OCI-LY1 (cell line): ENCODE measurements at regions not wholly inside any gene's neighbourhood (a gene's known extent, or its start where the extent isn't known, plus 50 kb on each side); places are given as distances from the start of the nearest gene placed in this dataset.

ENCODE experiments used
- H2AFZ ChIP-seq: fragments of 200-600 bp; sonication (generic), shearing (Covaris generic); 2 replicates; pipeline ENCODE4 v1.6.0; 2014; ENCODE audit warnings: antibody characterized with exemption, mild to moderate bottlenecking, low read length
- H3F3A ChIP-seq: fragments of 200-600 bp; sonication (generic), shearing (Covaris generic); 2 replicates; pipeline ENCODE4 v1.6.0; 2014; ENCODE audit warnings: mild to moderate bottlenecking, antibody characterized with exemption, low read length, moderate library complexity; ENCODE audit not compliant: insufficient read depth
- H3K27ac ChIP-seq: fragments of 200-600 bp; sonication (generic); 2 replicates; pipeline ENCODE4 v1.5.1; 2014; ENCODE audit warnings: low read length, mixed run types, mild to moderate bottlenecking, low read depth; ENCODE audit not compliant: poor library complexity, severe bottlenecking
- H3K27me3 ChIP-seq: fragments of 200-600 bp; sonication (generic); 2 replicates; pipeline ENCODE4 v1.6.0; 2014; ENCODE audit warnings: antibody characterized with exemption, mild to moderate bottlenecking, low read length, moderate library complexity; ENCODE audit not compliant: insufficient read depth
- H3K36me3 ChIP-seq: fragments of 200-600 bp; sonication (generic); 2 replicates; pipeline ENCODE4 v1.6.1; 2014; ENCODE audit warnings: mild to moderate bottlenecking, antibody characterized with exemption, low read length, moderate library complexity, mixed read lengths; ENCODE audit not compliant: insufficient read depth
- H3K4me1 ChIP-seq: fragments of 200-600 bp; sonication (generic); 2 replicates; pipeline ENCODE4 v1.5.1; 2014; ENCODE audit warnings: mild to moderate bottlenecking, low read length, moderate library complexity; ENCODE audit not compliant: insufficient read depth, severe bottlenecking
- H3K4me2 ChIP-seq: fragments of 200-600 bp; sonication (generic), shearing (Covaris generic); 2 replicates; pipeline ENCODE4 v1.6.1; 2014; ENCODE audit warnings: low read length
- H3K4me3 ChIP-seq: fragments of 200-600 bp; sonication (generic); 2 replicates; pipeline ENCODE4 v1.5.1; 2014; ENCODE audit warnings: low read length, low read depth, mild to moderate bottlenecking, mixed read lengths; ENCODE audit not compliant: poor library complexity, severe bottlenecking
- H3K79me2 ChIP-seq: fragments of 200-600 bp; shearing (Covaris generic); 2 replicates; pipeline ENCODE4 v1.6.1; 2016; ENCODE audit warnings: mixed run types, low read length, mixed read lengths; ENCODE audit not compliant: insufficient read depth
- H3K9ac ChIP-seq: fragments of 200-600 bp; sonication (generic), shearing (Covaris generic); 2 replicates; pipeline ENCODE4 v1.6.1; 2014; ENCODE audit warnings: mild to moderate bottlenecking, low read length, mixed read lengths
- H3K9me2 ChIP-seq: fragments of 200-600 bp; sonication (generic), shearing (Covaris generic); 2 replicates; pipeline ENCODE4 v1.6.1; 2014; ENCODE audit warnings: low read depth, mild to moderate bottlenecking, low read length, mixed read lengths
- H3K9me3 ChIP-seq: fragments of 200-600 bp; shearing (Covaris generic); 2 replicates; pipeline ENCODE4 v1.6.1; 2014; ENCODE audit warnings: low read length, mixed read lengths
- H4K20me1 ChIP-seq: fragments of 200-600 bp; sonication (generic), shearing (Covaris generic); 2 replicates; pipeline ENCODE4 v1.6.0; 2016; ENCODE audit warnings: mild to moderate bottlenecking, low read length; ENCODE audit not compliant: insufficient read depth
- EZH2 ChIP-seq: fragments of 200-600 bp; sonication (generic), shearing (Covaris generic); IDR thresholded peaks from 2 replicates; pipeline ENCODE4 v1.8.0; 2017; ENCODE audit warnings: borderline replicate concordance, mixed run types, mild to moderate bottlenecking, antibody characterized with exemption, low read length, moderate library complexity, mixed read lengths
- TF ChIP-seq, protein P1 (sequence below): fragments of 200-600 bp; sonication (generic), shearing (Covaris generic); IDR thresholded peaks from 2 replicates; pipeline ENCODE4 v1.5.1; 2017; ENCODE audit warnings: mild to moderate bottlenecking, antibody characterized with exemption, low read length, moderate library complexity, mixed read lengths

- Histone ChIP-seq H3K4me1 (peaks cover 30% of the 10 kb centered on the region), H3K9me2 (no peaks in the 10 kb centered on the region), H3K27me3 (no peaks in the 10 kb centered on the region), H3K79me2 (no peaks in the 10 kb centered on the region), H3K36me3 (no peaks in the 10 kb centered on the region), H3K4me2 (no peak overlapping the region), H3K4me3 (no peak overlapping the region), H3K27ac (no peak overlapping the region), H4K20me1 (no peaks in the 10 kb centered on the region), H3K9me3 (no peaks in the 10 kb centered on the region), H2AFZ (no peak overlapping the region), H3F3A (no peaks in the 10 kb centered on the region), H3K9ac (no peak overlapping the region)
- no peak for TF ChIP-seq EZH2
- TF ChIP-seq, protein P1, sequence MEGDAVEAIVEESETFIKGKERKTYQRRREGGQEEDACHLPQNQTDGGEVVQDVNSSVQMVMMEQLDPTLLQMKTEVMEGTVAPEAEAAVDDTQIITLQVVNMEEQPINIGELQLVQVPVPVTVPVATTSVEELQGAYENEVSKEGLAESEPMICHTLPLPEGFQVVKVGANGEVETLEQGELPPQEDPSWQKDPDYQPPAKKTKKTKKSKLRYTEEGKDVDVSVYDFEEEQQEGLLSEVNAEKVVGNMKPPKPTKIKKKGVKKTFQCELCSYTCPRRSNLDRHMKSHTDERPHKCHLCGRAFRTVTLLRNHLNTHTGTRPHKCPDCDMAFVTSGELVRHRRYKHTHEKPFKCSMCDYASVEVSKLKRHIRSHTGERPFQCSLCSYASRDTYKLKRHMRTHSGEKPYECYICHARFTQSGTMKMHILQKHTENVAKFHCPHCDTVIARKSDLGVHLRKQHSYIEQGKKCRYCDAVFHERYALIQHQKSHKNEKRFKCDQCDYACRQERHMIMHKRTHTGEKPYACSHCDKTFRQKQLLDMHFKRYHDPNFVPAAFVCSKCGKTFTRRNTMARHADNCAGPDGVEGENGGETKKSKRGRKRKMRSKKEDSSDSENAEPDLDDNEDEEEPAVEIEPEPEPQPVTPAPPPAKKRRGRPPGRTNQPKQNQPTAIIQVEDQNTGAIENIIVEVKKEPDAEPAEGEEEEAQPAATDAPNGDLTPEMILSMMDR: no peak
Observed at GRCh38 chr3:187568171-187568570, 102.0 kb downstream of the SST start.

- no peaks in the 10 kb centered on the region for H3K27me3 ChIP-seq
- no peaks in the 10 kb centered on the region for H3K9me3 ChIP-seq
- no peaks in the 10 kb centered on the region for H4K20me1 ChIP-seq
- no peak overlapping the region for H3K9ac ChIP-seq
- peaks cover 25% of the 10 kb centered on the region for H3K4me1 ChIP-seq
- no peak overlapping the region for H2AFZ ChIP-seq
- H3K27ac ChIP-seq: no peak overlapping the region
- TF ChIP-seq, protein P1: no peak
- no peak for TF ChIP-seq EZH2
- no peak overlapping the region for H3K4me2 ChIP-seq
- no peaks in the 10 kb centered on the region for H3K36me3 ChIP-seq
- H3K9me2 ChIP-seq: no peaks in the 10 kb centered on the region
- H3F3A ChIP-seq: no peaks in the 10 kb centered on the region
- H3K4me3 ChIP-seq: no peak overlapping the region
- no peaks in the 10 kb centered on the region for H3K79me2 ChIP-seq
Observed at GRCh38 chr3:187567661-187568121, 102.5 kb downstream of the SST start.

DNA sequence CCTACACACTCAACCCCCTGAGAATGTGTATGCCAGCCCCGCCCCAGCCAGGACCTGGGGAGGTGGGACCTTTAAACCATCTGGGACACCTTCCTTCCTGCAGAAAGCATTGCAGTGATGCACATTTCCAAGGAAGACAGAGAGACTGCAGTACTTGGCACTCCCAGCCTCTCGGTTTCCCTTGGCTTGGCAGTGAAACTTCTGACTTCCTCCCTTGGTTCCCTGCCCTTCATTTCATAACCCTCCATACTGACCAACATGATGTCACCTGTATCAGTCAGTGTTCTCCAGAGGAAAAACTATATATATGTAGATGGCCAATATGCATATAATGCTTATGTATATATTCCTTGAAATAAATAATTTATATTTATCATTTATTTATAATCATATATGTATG is 103.2 kb downstream of the SST start:
- Histone ChIP-seq H3K4me2 (no peak overlapping the region), H3K36me3 (no peaks in the 10 kb centered on the region), H3K9ac (no peak overlapping the region), H3K9me3 (no peaks in the 10 kb centered on the region), H3K4me1 (peaks cover 18% of the 10 kb centered on the region), H3K9me2 (no peaks in the 10 kb centered on the region), H3K4me3 (no peak overlapping the region), H3K27me3 (no peaks in the 10 kb centered on the region), H4K20me1 (no peaks in the 10 kb centered on the region), H3F3A (no peaks in the 10 kb centered on the region), H3K27ac (no peak overlapping the region), H3K79me2 (no peaks in the 10 kb centered on the region), H2AFZ (no peak overlapping the region)
- TF ChIP-seq, protein P1: no peak
- no peak for TF ChIP-seq EZH2
